Loucy (cell line): ENCODE measurements at regions not wholly inside any gene's neighbourhood (a gene's known extent, or its start where the extent isn't known, plus 50 kb on each side); places are given as distances from the start of the nearest gene placed in this dataset.

Experiments used
- CTCF ChIP-seq: fragments of 200-600 bp; sonication (generic); conservative IDR thresholded peaks from 2 replicates; pipeline ENCODE4 v1.5.1; 2014; ENCODE audit warnings: mild to moderate bottlenecking, antibody characterized with exemption, low read length
- EZH2phosphoT487 ChIP-seq: fragments of 200-600 bp; IDR thresholded peaks from 2 replicates; pipeline ENCODE4 v1.6.1; 2018; ENCODE audit warnings: antibody characterized with exemption, mild to moderate bottlenecking, moderate library complexity, borderline replicate concordance

DNA sequence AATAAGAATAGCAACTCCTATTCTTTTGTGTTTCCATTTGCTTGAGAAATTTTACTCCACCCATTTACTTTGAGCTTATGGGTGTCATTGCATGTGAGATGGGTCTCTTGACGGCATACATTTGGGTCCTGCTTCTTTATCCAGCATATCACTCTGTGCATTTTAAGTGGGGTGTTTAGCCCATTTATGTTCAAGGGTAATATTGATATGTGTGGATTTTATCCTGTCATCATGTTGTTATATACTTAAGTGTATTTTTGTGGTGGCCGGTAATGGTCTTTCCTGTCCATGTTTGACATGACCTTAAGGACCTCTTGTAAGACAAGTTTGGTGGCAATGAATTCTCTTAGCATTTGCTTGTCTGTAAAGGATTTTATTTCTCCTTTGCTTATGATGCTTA lies 100.1 kb downstream of the ATP23 start:
- TF ChIP-seq CTCF (no peak), EZH2phosphoT487 (no peak)
